PC-9 (cell line): ENCODE measurements at regions not wholly inside any gene's neighbourhood (a gene's known extent, or its start where the extent isn't known, plus 50 kb on each side); places are given as distances from the start of the nearest gene placed in this dataset.

Source experiments
- BruUV-seq: library from RNA; stranded (reverse); fragments of 400-500 nt; replicated peaks from 2 replicates; lab custom pipeline; 2021; lab: Mats Ljungman, UMichigan
- CTCF ChIA-PET: fragments of 300-600 bp; sonication (Branson Sonifier 250); formaldehyde crosslinking; loops from one replicate; lab custom pipeline; 2022; ENCODE audit warnings: antibody characterized with exemption; lab: Charles Lee
- POLR2A ChIA-PET: fragments of 300-600 bp; sonication (Branson Sonifier 250); formaldehyde crosslinking; loops from one replicate; lab custom pipeline; 2022; ENCODE audit warnings: antibody characterized with exemption; ENCODE audit not compliant: unreplicated experiment; lab: Charles Lee
- DNase-seq, 2 experiments: peaks; one replicate each; pipeline versions ENCODE4 v3.0.0 to v3.0.0-alpha.2; 2015 to 2022; ENCODE audit warnings: mixed read lengths in 1 of 2
- H2AFZ ChIP-seq: fragments of 200-600 bp; sonication (generic); 2 replicates; pipeline ENCODE4 v1.8.1; 2017; ENCODE audit warnings: antibody characterized with exemption
- H3F3A ChIP-seq: fragments of 200-600 bp; sonication (generic); 2 replicates; pipeline ENCODE4 v1.8.1; 2017; ENCODE audit warnings: antibody characterized with exemption, mild to moderate bottlenecking, low read depth; ENCODE audit not compliant: insufficient read depth
- H3K27ac ChIP-seq: fragments of 200-600 bp; sonication (generic); 2 replicates; pipeline ENCODE4 v1.6.1; 2016; ENCODE audit warnings: mixed run types
- H3K27me3 ChIP-seq: fragments of 200-600 bp; sonication (generic); 2 replicates; pipeline ENCODE4 v1.6.1; 2016; ENCODE audit warnings: low read depth, mixed run types; ENCODE audit not compliant: insufficient read depth
- H3K36me3 ChIP-seq: fragments of 200-600 bp; sonication (generic); 2 replicates; pipeline ENCODE4 v1.6.1; 2016; ENCODE audit warnings: low read depth, mixed run types
- H3K4me1 ChIP-seq: fragments of 200-600 bp; sonication (generic); replicated peaks from 2 replicates; pipeline ENCODE4 v1.6.1; 2016; ENCODE audit warnings: mixed run types; ENCODE audit not compliant: insufficient read depth
- H3K4me2 ChIP-seq: fragments of 200-600 bp; sonication (generic); 2 replicates; pipeline ENCODE4 v1.6.1; 2017; ENCODE audit warnings: mixed run types
- H3K4me3 ChIP-seq: fragments of 200-600 bp; sonication (generic); 2 replicates; pipeline ENCODE4 v1.6.1; 2016; ENCODE audit warnings: mixed run types
- H3K79me2 ChIP-seq: fragments of 200-600 bp; sonication (generic); 2 replicates; pipeline ENCODE4 v1.6.1; 2017; ENCODE audit warnings: low read depth, mixed run types
- H3K9me2 ChIP-seq: fragments of 200-600 bp; sonication (generic); 2 replicates; pipeline ENCODE4 v1.8.1; 2017; ENCODE audit warnings: mild to moderate bottlenecking; ENCODE audit not compliant: insufficient read depth
- H3K9me3 ChIP-seq: fragments of 200-600 bp; sonication (generic); 2 replicates; pipeline ENCODE4 v1.8.1; 2016; ENCODE audit warnings: low read depth; ENCODE audit not compliant: insufficient read depth
- H4K20me1 ChIP-seq: fragments of 200-600 bp; sonication (generic); 2 replicates; pipeline ENCODE4 v1.8.1; 2017; ENCODE audit not compliant: insufficient read depth
- CTCF ChIP-seq: fragments of 200-600 bp; sonication (generic); conservative IDR thresholded peaks from 2 replicates; pipeline ENCODE4 v1.6.1; 2017; ENCODE audit warnings: mixed run types, antibody characterized with exemption, mild to moderate bottlenecking, moderate library complexity
- EZH2 ChIP-seq: fragments of 200-600 bp; sonication (generic); IDR thresholded peaks from 2 replicates; pipeline ENCODE4 v1.8.0; 2017; ENCODE audit warnings: antibody characterized with exemption, low read depth
- intact Hi-C: fragments of 100-400 bp; cut with micrococcal nuclease; formaldehyde crosslinking; loops from one replicate; pipeline ENCODE4 v1.10.0; 2022; ENCODE audit not compliant: unreplicated experiment

GRCh38 chr14:27995691-27996090 is 770.9 kb upstream of the FOXG1 start:
- intact Hi-C loops, result no loop called here
- no peak overlapping the region for H3K4me2 ChIP-seq
- ChIA-PET POLR2A (no interaction called here), CTCF (no interaction called here)
- H3K27ac ChIP-seq, result no peak overlapping the region
- H3K9me2 ChIP-seq, result no peaks in the 10 kb centered on the region
- no peak overlapping the region for H3K4me3 ChIP-seq
- no peak for DNase-seq
- TF ChIP-seq CTCF, result no peak
- TF ChIP-seq EZH2, result no peak
- H4K20me1 ChIP-seq, result no peaks in the 10 kb centered on the region
- H2AFZ ChIP-seq, result no peak overlapping the region
- no peaks in the 10 kb centered on the region for H3K9me3 ChIP-seq
- no peaks in the 10 kb centered on the region for H3F3A ChIP-seq
- H3K36me3 ChIP-seq, result no peaks in the 10 kb centered on the region
- H3K27me3 ChIP-seq, result no peaks in the 10 kb centered on the region
- no peaks in the 10 kb centered on the region for H3K79me2 ChIP-seq
- no TSS peak for BruUV-seq
- no peaks in the 10 kb centered on the region for H3K4me1 ChIP-seq

- no peaks in the 10 kb centered on the region for H3K4me1 ChIP-seq
- no peak for TF ChIP-seq EZH2
- TF ChIP-seq CTCF, result no peak
- POLR2A ChIA-PET, result no interaction called here
- no peaks in the 10 kb centered on the region for H3F3A ChIP-seq
- H3K27me3 ChIP-seq, result no peaks in the 10 kb centered on the region
- H3K9me3 ChIP-seq, result no peaks in the 10 kb centered on the region
- H3K27ac ChIP-seq, result no peak overlapping the region
- no peaks in the 10 kb centered on the region for H4K20me1 ChIP-seq
- intact Hi-C loops, result no loop called here
- no peak overlapping the region for H3K4me2 ChIP-seq
- no peak overlapping the region for H2AFZ ChIP-seq
- H3K79me2 ChIP-seq, result no peaks in the 10 kb centered on the region
- CTCF ChIA-PET, result no interaction called here
- H3K36me3 ChIP-seq, result no peaks in the 10 kb centered on the region
- BruUV-seq, result no TSS peak
- no peak for DNase-seq
- no peak overlapping the region for H3K4me3 ChIP-seq
- H3K9me2 ChIP-seq, result no peaks in the 10 kb centered on the region
Observed at GRCh38 chr14:28001002-28001401, 765.6 kb upstream of the FOXG1 start.

- Histone ChIP-seq H3K79me2 (no peaks in the 10 kb centered on the region), H3K4me2 (no peak overlapping the region), H3F3A (no peaks in the 10 kb centered on the region), H4K20me1 (no peaks in the 10 kb centered on the region), H3K36me3 (no peaks in the 10 kb centered on the region), H3K4me3 (no peak overlapping the region), H3K9me2 (no peaks in the 10 kb centered on the region), H2AFZ (no peak overlapping the region), H3K4me1 (no peaks in the 10 kb centered on the region), H3K27ac (no peak overlapping the region), H3K27me3 (no peaks in the 10 kb centered on the region), H3K9me3 (no peaks in the 10 kb centered on the region)
- TF ChIP-seq CTCF, result no peak
- no peak for TF ChIP-seq EZH2
- ChIA-PET CTCF (no interaction called here), POLR2A (no interaction called here)
- BruUV-seq, result no TSS peak
- DNase-seq, result no peak
- intact Hi-C loops, result no loop called here
Observed at GRCh38 chr14:28012629-28013415, 753.8 kb upstream of the FOXG1 start.
